ENCODE measurements at regions not wholly inside any gene's neighbourhood (a gene's known extent, or its start where the extent isn't known, plus 50 kb on each side); places are given as distances from the start of the nearest gene placed in this dataset.

DNA sequence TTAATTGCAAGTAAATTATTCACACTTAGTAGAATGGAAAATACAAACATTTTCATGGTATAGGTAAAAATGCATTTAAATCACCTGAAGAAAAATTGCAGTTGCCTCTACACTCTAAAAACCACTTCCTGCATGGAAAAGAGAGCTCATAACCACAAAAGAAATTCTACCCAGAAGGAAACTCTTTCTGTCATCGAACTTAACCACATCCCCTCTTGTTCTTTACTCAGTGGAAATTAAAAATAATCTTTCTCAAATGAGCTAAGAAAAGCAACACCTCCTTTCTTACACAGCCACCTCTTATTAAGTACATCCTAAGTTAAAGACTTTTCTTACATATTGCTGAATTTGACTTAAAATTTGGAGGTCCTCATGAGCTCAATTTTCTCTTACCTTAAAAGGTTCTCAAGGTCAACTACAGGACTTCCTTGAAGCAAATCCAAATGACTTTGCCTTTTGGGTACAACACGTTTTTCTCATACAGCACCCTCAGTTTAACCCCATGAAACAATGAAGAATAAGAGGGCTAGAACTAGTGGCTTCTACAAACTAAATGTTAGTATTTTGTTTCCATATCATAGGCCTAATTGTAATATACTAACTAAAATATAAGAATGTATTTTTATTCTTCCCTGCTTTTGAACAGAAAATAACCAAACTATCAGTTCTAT is 109.1 kb upstream of the CRIM1 start:
- H3K9ac ChIP-seq (replicated peaks in 1 of 4; ENCODE audit: extremely low read depth in 1 of 4, low read depth in 3 of 4, low read length in 3 of 4): no peak overlapping the region
- H3K23ac ChIP-seq (ENCODE audit: insufficient read length): no peak overlapping the region
- H2AK5ac ChIP-seq (ENCODE audit: low read depth, low read length): no peak overlapping the region
- no peaks in the 10 kb centered on the region for H3K79me2 ChIP-seq (ENCODE audit: control insufficient read depth in 1 of 2, insufficient read depth in 2 of 2, low read length in 2 of 2)
- no peak overlapping the region for H3K18ac ChIP-seq (ENCODE audit: extremely low read depth, low read length)
- H3K4me2 ChIP-seq (ENCODE audit: insufficient read depth in 1 of 2, low read depth in 2 of 2, low read length in 2 of 2): no peak overlapping the region
- no peak overlapping the region for H3K14ac ChIP-seq (ENCODE audit: insufficient read length)
- 89% methylated on average over 2 of the region's 2 CpGs; no CpG with 5 or more reads in 1 of the 2 experiments for WGBS, 2 experiments (ENCODE audit: extremely low coverage in 1 of 2, insufficient coverage in 1 of 2, insufficient read length in 1 of 2, insufficient replicate concordance in 2 of 2, low coverage in 1 of 2, low lambda C conversion rate in 2 of 2, missing lambda C conversion rate in 1 of 2)
- H4K20me1 ChIP-seq (replicated peaks in 1 of 2; ENCODE audit: control insufficient read depth in 1 of 2, insufficient read depth in 2 of 2, low read length in 2 of 2): no peaks in the 10 kb centered on the region
- no peak for FAIRE-seq
- no peaks in the 10 kb centered on the region for H3K23me2 ChIP-seq (ENCODE audit: low read depth, low read length)
- no peak overlapping the region for H2BK5ac ChIP-seq (ENCODE audit: low read depth, low read length)
- POLR2A ChIA-PET (ENCODE audit: partially characterized antibody): no interaction called here
- H4K8ac ChIP-seq (ENCODE audit: extremely low read depth, insufficient read depth, low read length): no peak overlapping the region
- H2BK20ac ChIP-seq (ENCODE audit: low read length): no peak overlapping the region
- CTCF ChIA-PET (ENCODE audit: partially characterized antibody): interaction anchor here (0.7 kb wide), 1 partner anchor 17 kb away, joined by 3 read pairs; no protein-coding TSS in a partner anchor
- no peak overlapping the region for H4K91ac ChIP-seq (replicated peaks; ENCODE audit: insufficient read length, low read length)
- no peaks in the 10 kb centered on the region for H3K9me3 ChIP-seq (ENCODE audit: insufficient read depth in 2 of 2, low read depth in 1 of 2, low read length in 1 of 2)
- H3K27ac ChIP-seq (ENCODE audit: low read depth, low read length): no peak overlapping the region
- no peak for DNase-seq (ENCODE audit: low read depth in 1 of 2, low spot score in 2 of 2)
- H4K5ac ChIP-seq (ENCODE audit: insufficient read length, low read depth, low read length): no peak overlapping the region
- no peak overlapping the region for H3K56ac ChIP-seq (replicated peaks; ENCODE audit: insufficient read length, low read depth, low read length)
- H3K4ac ChIP-seq (replicated peaks; ENCODE audit: insufficient read length, low read depth, low read length): no peak overlapping the region
- H2BK12ac ChIP-seq (ENCODE audit: low read depth, low read length): no peak overlapping the region
- no peaks in the 10 kb centered on the region for H3K27me3 ChIP-seq (replicated peaks in 1 of 4; ENCODE audit: control insufficient read depth in 3 of 4, extremely low read depth in 1 of 4, insufficient read depth in 3 of 4, low read length in 3 of 4)
- H3K36me3 ChIP-seq (ENCODE audit: control insufficient read depth in 2 of 4, insufficient read depth in 4 of 4, low read length in 3 of 4): no peaks in the 10 kb centered on the region
- no peaks in the 10 kb centered on the region for H3K4me1 ChIP-seq (replicated peaks in 1 of 4; ENCODE audit: control insufficient read depth in 3 of 4, insufficient read depth in 4 of 4, low read length in 3 of 4)
- no peak overlapping the region for H2BK120ac ChIP-seq (replicated peaks; ENCODE audit: low read depth, low read length)
- H3K79me1 ChIP-seq (ENCODE audit: low read depth, low read length): no peaks in the 10 kb centered on the region
- H3K4me3 ChIP-seq (ENCODE audit: extremely low read depth in 1 of 4, insufficient read depth in 2 of 4, low read depth in 3 of 4, low read length in 4 of 4): no peak overlapping the region
- no peak overlapping the region for H2BK15ac ChIP-seq (ENCODE audit: low read length)
- no peak overlapping the region for H2AFZ ChIP-seq (ENCODE audit: low read length)
- no peak for TF ChIP-seq TAF1 (IDR thresholded peaks at IDR 0.05; ENCODE audit: low read depth, low read length)
- TF ChIP-seq RNF2 (IDR thresholded peaks at IDR 0.05; ENCODE audit: borderline replicate concordance, low read depth, low read length, missing control alignments, poor library complexity, severe bottlenecking): no peak
- no peak for TF ChIP-seq RAD21 (IDR thresholded peaks at IDR 0.05 in 1 of 2, conservative IDR thresholded peaks at IDR 0.05 in 1 of 2; ENCODE audit: low read depth in 2 of 2, low read length in 2 of 2)
- TF ChIP-seq POU5F1 (IDR thresholded peaks at IDR 0.05; ENCODE audit: low read depth, low read length): no peak
- no peak for TF ChIP-seq BRCA1 (IDR thresholded peaks at IDR 0.05; ENCODE audit: low read depth, low read length)
- TF ChIP-seq POLR2AphosphoS5 (IDR thresholded peaks at IDR 0.05; ENCODE audit: low read depth, low read length): no peak
- no peak for TF ChIP-seq CREB1 (IDR thresholded peaks at IDR 0.05)
- TF ChIP-seq, protein P1, sequence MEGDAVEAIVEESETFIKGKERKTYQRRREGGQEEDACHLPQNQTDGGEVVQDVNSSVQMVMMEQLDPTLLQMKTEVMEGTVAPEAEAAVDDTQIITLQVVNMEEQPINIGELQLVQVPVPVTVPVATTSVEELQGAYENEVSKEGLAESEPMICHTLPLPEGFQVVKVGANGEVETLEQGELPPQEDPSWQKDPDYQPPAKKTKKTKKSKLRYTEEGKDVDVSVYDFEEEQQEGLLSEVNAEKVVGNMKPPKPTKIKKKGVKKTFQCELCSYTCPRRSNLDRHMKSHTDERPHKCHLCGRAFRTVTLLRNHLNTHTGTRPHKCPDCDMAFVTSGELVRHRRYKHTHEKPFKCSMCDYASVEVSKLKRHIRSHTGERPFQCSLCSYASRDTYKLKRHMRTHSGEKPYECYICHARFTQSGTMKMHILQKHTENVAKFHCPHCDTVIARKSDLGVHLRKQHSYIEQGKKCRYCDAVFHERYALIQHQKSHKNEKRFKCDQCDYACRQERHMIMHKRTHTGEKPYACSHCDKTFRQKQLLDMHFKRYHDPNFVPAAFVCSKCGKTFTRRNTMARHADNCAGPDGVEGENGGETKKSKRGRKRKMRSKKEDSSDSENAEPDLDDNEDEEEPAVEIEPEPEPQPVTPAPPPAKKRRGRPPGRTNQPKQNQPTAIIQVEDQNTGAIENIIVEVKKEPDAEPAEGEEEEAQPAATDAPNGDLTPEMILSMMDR (IDR thresholded peaks at IDR 0.05; ENCODE audit: control extremely low read depth in 1 of 3, insufficient read depth in 1 of 3, low read depth in 1 of 3, low read length in 3 of 3): no peak
- no peak for TF ChIP-seq CEBPB (IDR thresholded peaks at IDR 0.05; ENCODE audit: low read depth, low read length)
- TF ChIP-seq ASH2L (IDR thresholded peaks at IDR 0.05; ENCODE audit: low read length): no peak
- TF ChIP-seq BCL11A (IDR thresholded peaks at IDR 0.05; ENCODE audit: low read depth in 2 of 2, low read length in 2 of 2): no peak
- TF ChIP-seq FOSL1 (IDR thresholded peaks at IDR 0.05; ENCODE audit: insufficient read depth, low read depth, low read length): no peak

All from H1 (cell line).